CD14-positive monocyte (primary cell): ENCODE measurements at regions not wholly inside any gene's neighbourhood (a gene's known extent, or its start where the extent isn't known, plus 50 kb on each side); places are given as distances from the start of the nearest gene placed in this dataset.

ENCODE experiments used
- DNase-seq, 3 donors: peaks; one replicate each; pipeline ENCODE4 v3.0.0-alpha.2; 2011 to 2022
- H2AFZ ChIP-seq: 2 replicates; pipeline ENCODE4 v1.6.0; 2012; ENCODE audit warnings: mild to moderate bottlenecking, low read depth, low read length, inconsistent platforms; ENCODE audit not compliant: insufficient read depth, poor library complexity, severe bottlenecking
- H3K27ac ChIP-seq, 2 donors: 1 replicate in 1 of 2; 2 replicates in 1 of 2; pipeline ENCODE4 v1.5.1; 2012 to 2013; ENCODE audit warnings: low read length in 2 of 2, control low read depth in 1 of 2, inconsistent platforms in 1 of 2, low read depth in 1 of 2, mild to moderate bottlenecking in 1 of 2
- H3K27me3 ChIP-seq, 2 donors: one replicate each; pipeline versions ENCODE4 v1.6.0 to v1.6.1; 2011 to 2013; ENCODE audit warnings: low read length in 2 of 2; ENCODE audit not compliant: control insufficient read depth in 2 of 2, insufficient read depth in 2 of 2
- H3K36me3 ChIP-seq, 2 donors: replicated peaks in 1 of 2; 1 replicate in 1 of 2; 2 replicates in 1 of 2; pipeline versions ENCODE4 v1.5.1 to v1.6.1; 2012 to 2013; ENCODE audit warnings: low read length in 2 of 2, control low read depth in 1 of 2, inconsistent platforms in 1 of 2, mild to moderate bottlenecking in 1 of 2; ENCODE audit not compliant: insufficient read depth in 2 of 2, control insufficient read depth in 1 of 2
- H3K4me1 ChIP-seq, 2 donors: 1 replicate in 1 of 2; 2 replicates in 1 of 2; pipeline versions ENCODE4 v1.5.1 to v1.6.1; 2012 to 2013; ENCODE audit warnings: low read length in 2 of 2, control low read depth in 1 of 2, inconsistent platforms in 1 of 2, mild to moderate bottlenecking in 1 of 2, moderate library complexity in 1 of 2; ENCODE audit not compliant: insufficient read depth in 2 of 2, control insufficient read depth in 1 of 2
- H3K4me2 ChIP-seq: replicated peaks from 2 replicates; pipeline ENCODE3; 2012; ENCODE audit warnings: low read length, moderate library complexity, mild to moderate bottlenecking; ENCODE audit not compliant: poor library complexity, severe bottlenecking; ENCODE audit errors: extremely low read depth
- H3K4me3 ChIP-seq, 3 experiments: fragments of 200-600 bp in 1 of 3; sonication (generic) in 1 of 3; replicated peaks in 1 of 3; 1 replicate in 2 of 3; 2 replicates in 1 of 3; pipeline ENCODE4 v1.5.1; 2011 to 2013; ENCODE audit warnings: low read length in 3 of 3, mild to moderate bottlenecking in 3 of 3, control low read depth in 2 of 3, low read depth in 2 of 3, inconsistent platforms in 1 of 3, moderate library complexity in 1 of 3
- H3K79me2 ChIP-seq: 2 replicates; pipeline ENCODE4 v1.6.0; 2012; ENCODE audit warnings: mild to moderate bottlenecking, control low read depth, inconsistent platforms, low read length, moderate library complexity; ENCODE audit not compliant: insufficient read depth
- H3K9ac ChIP-seq: 2 replicates; pipeline ENCODE4 v1.6.0; 2017; ENCODE audit warnings: low read length, mild to moderate bottlenecking; ENCODE audit not compliant: insufficient read depth, poor library complexity, severe bottlenecking
- H3K9me3 ChIP-seq, 2 donors: replicated peaks in 1 of 2; 1 replicate in 1 of 2; 2 replicates in 1 of 2; pipeline versions ENCODE4 v1.5.1 to v1.6.1; 2012 to 2013; ENCODE audit warnings: low read length in 2 of 2, control low read depth in 1 of 2; ENCODE audit not compliant: control insufficient read depth in 1 of 2, insufficient read depth in 1 of 2
- H4K20me1 ChIP-seq: 2 replicates; pipeline ENCODE4 v1.6.0; 2012; ENCODE audit warnings: mild to moderate bottlenecking, low read length, control low read depth, moderate library complexity; ENCODE audit not compliant: insufficient read depth
- H3K27ac Mint-ChIP-seq, 7 donors: one replicate each; pipeline ENCODE4 v1.8.0; 2020; ENCODE audit warnings: mild to moderate bottlenecking in 7 of 7, mixed read lengths in 7 of 7, moderate library complexity in 6 of 7, inconsistent platforms in 2 of 7
- H3K27me3 Mint-ChIP-seq, 3 donors: one replicate each; pipeline ENCODE4 v1.8.0; 2021 to 2022; ENCODE audit warnings: low read depth in 3 of 3, mild to moderate bottlenecking in 3 of 3, mixed read lengths in 3 of 3, moderate library complexity in 3 of 3, inconsistent platforms in 1 of 3
- H3K36me3 Mint-ChIP-seq, 2 donors: one replicate each; pipeline ENCODE4 v1.8.0; 2020; ENCODE audit warnings: mixed read lengths in 2 of 2, inconsistent platforms in 1 of 2, mild to moderate bottlenecking in 1 of 2
- H3K4me1 Mint-ChIP-seq: one replicate; pipeline ENCODE4 v1.8.0; 2020; ENCODE audit warnings: mild to moderate bottlenecking, mixed read lengths
- H3K4me3 Mint-ChIP-seq, 2 donors: one replicate each; pipeline ENCODE4 v1.8.0; 2020; ENCODE audit warnings: mild to moderate bottlenecking in 2 of 2, mixed read lengths in 2 of 2, moderate library complexity in 1 of 2
- H3K9me3 Mint-ChIP-seq, 7 donors: one replicate each; pipeline ENCODE4 v1.8.0; 2020 to 2022; ENCODE audit warnings: mixed read lengths in 7 of 7, mild to moderate bottlenecking in 6 of 7, moderate library complexity in 6 of 7, inconsistent platforms in 2 of 7
- WGBS: methylation state at CpG from one replicate; pipeline ENCODE4 v1.1.5; 2013; ENCODE audit warnings: missing lambda C conversion rate; ENCODE audit not compliant: insufficient coverage; 5-methylcytosine and 5-hydroxymethylcytosine counted together
- intact Hi-C, 2 donors: fragments of 100-400 bp; cut with micrococcal nuclease; formaldehyde crosslinking; loops; one replicate each; pipeline versions ENCODE4 v1.15.0 to v1.15.1; 2023
- TF ChIP-seq, protein P1 (sequence below): fragments of 200-600 bp; IDR thresholded peaks from one replicate; pipeline ENCODE4 v1.8.0; 2022; ENCODE audit warnings: antibody characterized with exemption, mild to moderate bottlenecking

DNA sequence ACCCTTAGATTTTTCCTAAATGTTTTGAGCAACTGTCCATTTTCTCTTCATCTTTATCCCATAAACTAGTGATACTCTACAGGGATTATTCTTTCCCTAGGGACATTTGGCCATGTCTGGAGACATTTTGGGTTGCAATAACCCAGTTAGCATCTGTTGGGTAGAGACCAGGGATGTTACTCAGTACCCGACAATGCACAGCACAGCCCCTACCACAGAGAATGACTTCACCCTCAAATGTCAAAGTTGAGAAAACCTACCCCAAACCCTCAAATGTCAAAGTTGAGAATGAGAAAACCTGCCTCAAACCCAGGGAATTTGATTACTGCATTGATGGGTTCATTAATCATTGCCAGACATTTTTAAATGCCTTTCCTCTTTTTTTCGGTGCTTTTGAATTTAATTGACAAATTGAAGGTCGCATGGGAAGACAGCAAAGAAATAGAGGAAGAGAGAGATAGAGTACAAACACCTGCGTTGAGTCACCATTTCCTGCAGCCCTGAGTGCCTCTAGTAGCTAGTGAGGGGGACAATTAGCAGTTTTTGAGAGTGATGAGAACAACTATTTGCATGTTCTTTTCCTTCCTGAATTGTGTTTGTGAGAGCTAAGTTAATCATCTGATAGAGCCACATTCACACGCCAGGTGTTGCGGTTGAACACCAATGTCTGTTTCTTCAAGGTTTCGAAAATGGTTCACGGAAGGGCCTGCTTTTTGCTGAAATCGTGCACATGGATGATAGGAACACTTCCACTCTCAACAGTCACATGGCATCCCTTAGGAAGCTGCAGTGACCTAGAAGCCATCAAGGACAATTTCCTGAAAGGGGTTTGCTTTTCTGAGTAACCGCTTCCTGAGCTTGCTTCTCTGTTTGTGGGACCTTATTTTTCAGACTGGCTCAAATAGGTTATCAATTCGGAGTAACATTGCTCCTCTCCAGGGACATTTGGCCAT is 203.9 kb upstream of the VCX3A start:
- Mint-ChIP-seq H3K27me3 (no peaks in the 10 kb centered on the region), H3K9me3 (peaks cover 0 to 11% (median 5%) of the 10 kb centered on the region in 7 donors), H3K4me1 (no peaks in the 10 kb centered on the region), H3K4me3 (no peak overlapping the region), H3K36me3 (no peaks in the 10 kb centered on the region), H3K27ac (no peak overlapping the region)
- DNase-seq, result no peak
- intact Hi-C loops, result no loop called here
- Histone ChIP-seq H4K20me1 (no peaks in the 10 kb centered on the region), H3K36me3 (no peaks in the 10 kb centered on the region), H3K9me3 (no peaks in the 10 kb centered on the region), H3K79me2 (no peaks in the 10 kb centered on the region), H3K9ac (no peak overlapping the region), H2AFZ (no peak overlapping the region), H3K4me1 (no peaks in the 10 kb centered on the region), H3K4me3 (no peak overlapping the region), H3K27ac (no peak overlapping the region), H3K4me2 (no peak overlapping the region), H3K27me3 (no peaks in the 10 kb centered on the region)
- WGBS, result 78% methylated on average over 7 of the region's 11 CpGs
- TF ChIP-seq, protein P1, sequence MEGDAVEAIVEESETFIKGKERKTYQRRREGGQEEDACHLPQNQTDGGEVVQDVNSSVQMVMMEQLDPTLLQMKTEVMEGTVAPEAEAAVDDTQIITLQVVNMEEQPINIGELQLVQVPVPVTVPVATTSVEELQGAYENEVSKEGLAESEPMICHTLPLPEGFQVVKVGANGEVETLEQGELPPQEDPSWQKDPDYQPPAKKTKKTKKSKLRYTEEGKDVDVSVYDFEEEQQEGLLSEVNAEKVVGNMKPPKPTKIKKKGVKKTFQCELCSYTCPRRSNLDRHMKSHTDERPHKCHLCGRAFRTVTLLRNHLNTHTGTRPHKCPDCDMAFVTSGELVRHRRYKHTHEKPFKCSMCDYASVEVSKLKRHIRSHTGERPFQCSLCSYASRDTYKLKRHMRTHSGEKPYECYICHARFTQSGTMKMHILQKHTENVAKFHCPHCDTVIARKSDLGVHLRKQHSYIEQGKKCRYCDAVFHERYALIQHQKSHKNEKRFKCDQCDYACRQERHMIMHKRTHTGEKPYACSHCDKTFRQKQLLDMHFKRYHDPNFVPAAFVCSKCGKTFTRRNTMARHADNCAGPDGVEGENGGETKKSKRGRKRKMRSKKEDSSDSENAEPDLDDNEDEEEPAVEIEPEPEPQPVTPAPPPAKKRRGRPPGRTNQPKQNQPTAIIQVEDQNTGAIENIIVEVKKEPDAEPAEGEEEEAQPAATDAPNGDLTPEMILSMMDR, result no peak

DNA sequence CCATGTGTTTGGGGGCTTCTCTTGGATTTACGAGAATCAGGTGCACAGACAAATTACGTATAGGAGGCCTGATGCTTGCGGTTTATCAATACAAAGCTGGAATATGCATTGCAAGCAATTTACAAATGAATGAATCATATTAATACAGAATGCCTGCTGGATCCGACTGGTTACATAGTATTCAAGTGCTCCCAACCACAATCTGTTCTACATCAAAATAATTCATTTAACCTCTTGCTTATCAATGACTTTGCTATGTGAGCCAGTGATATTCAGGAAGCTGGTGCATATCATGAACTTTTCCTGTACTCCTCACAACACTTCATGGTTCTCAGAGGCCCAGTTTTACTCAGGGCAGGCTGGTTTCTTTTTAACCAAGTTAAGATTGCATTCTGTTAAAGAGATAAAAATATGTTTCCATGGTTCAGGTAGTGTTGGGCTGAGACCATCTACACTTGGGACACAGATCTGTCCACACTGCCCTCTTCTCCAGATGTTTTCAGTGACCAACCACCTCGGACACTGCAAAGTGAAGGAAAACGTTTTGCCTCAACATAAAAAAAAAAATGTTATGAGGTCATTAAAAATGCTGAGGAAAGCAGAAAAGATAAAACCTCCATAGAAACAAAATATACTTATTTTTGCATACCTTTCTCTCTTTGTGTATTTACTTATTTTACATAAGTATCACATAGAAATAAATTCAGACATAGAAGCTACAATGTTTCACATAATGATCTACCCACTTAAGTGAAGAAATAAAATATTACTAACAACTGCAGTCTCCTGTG is 200.1 kb upstream of the VCX3A start:
- intact Hi-C loops, result no loop called here

More for the DNA sequence above, 200.1 kb upstream of the VCX3A start:
- Histone ChIP-seq H3K4me2 (no peak overlapping the region), H3K4me3 (no peak overlapping the region), H3K36me3 (no peaks in the 10 kb centered on the region), H3K79me2 (no peaks in the 10 kb centered on the region), H3K9me3 (peaks cover 0 to 5% of the 10 kb centered on the region in 2 donors), H3K9ac (no peak overlapping the region), H3K27me3 (no peaks in the 10 kb centered on the region), H3K27ac (no peak overlapping the region), H4K20me1 (no peaks in the 10 kb centered on the region), H3K4me1 (no peaks in the 10 kb centered on the region), H2AFZ (no peak overlapping the region)
- Mint-ChIP-seq H3K4me1 (no peaks in the 10 kb centered on the region), H3K27me3 (no peaks in the 10 kb centered on the region), H3K36me3 (no peaks in the 10 kb centered on the region), H3K27ac (no peak overlapping the region), H3K4me3 (no peak overlapping the region), H3K9me3 (peaks cover 0 to 11% (median 3%) of the 10 kb centered on the region in 7 donors)
- no peak for DNase-seq
- WGBS, result no CpG with 5 or more reads among the region's 6 CpGs
- TF ChIP-seq, protein P1, result no peak
